IPS-11a (cell line): ENCODE measurements at regions not wholly inside any gene's neighbourhood (a gene's known extent, or its start where the extent isn't known, plus 50 kb on each side); places are given as distances from the start of the nearest gene placed in this dataset.
"Not testable (repeated sequence)": the region's sequence is repeated elsewhere in the genome, so short reads cannot be mapped to it uniquely, and the experiment has no call there.

Experiments used
- H3K4me3 ChIP-seq: one replicate; pipeline ENCODE4 v1.5.1; 2013; ENCODE audit warnings: low read depth, low read length, control low read depth

DNA sequence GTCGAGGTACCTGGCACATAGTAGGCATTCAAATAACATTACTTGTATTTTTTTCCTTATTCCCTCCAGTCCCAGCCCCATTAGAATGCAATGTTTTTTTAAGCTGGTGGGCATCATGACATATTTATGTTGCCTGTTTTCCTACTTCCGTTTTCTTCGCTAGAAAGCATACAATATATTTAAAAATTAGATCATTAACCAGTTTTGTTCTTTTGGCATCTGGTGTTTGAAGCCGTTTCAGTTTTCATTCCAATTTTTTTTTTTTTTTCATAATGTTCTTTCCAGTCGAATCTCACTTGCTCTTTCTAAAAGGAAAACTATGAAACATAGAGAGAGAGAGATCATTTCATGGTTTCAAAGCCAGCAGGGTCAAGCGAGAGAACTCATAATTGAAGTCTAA lies 228.3 kb upstream of the C9orf72 start:
- H3K4me3 ChIP-seq: no peak overlapping the region

DNA sequence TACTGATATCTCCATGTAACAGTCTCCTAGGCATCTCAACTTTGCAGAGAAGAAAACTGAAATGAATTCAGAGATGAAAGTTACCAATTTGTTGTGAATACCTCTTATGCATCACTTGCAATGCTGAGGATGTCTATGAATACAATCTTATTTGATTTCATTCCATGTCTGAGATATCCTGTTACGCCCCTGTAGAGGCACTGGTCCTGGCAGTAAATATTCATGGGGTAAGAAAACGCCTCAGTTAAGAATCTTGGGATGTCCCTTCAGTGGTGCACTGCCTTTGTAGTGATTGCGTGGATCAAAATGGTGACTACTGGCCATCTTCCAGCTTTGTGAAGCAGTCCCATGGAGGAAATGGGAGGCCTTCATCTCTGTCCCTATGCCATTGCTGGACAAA lies 229.1 kb upstream of the C9orf72 start:
- no peak overlapping the region for H3K4me3 ChIP-seq

DNA sequence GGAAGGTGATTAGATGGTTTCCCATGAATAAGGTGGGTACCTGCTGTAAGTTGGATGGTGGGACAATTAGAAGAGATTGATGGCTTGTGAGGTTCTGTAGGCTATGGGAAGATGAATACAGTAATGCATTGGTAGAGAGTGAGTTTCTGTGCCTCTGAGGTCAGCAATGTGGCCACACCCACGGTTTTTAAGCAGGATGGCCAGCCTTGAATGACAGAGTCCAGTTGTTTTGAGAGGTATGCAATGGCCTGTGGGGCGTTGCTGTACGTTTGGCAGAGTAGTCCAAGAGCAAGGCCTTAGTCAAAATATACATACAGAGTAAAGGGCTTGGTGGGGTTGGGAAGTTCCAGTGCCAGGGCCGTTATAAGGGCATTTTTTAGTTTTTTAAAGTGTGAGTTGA lies 235.6 kb upstream of the C9orf72 start:
- H3K4me3 ChIP-seq: no peak overlapping the region

DNA sequence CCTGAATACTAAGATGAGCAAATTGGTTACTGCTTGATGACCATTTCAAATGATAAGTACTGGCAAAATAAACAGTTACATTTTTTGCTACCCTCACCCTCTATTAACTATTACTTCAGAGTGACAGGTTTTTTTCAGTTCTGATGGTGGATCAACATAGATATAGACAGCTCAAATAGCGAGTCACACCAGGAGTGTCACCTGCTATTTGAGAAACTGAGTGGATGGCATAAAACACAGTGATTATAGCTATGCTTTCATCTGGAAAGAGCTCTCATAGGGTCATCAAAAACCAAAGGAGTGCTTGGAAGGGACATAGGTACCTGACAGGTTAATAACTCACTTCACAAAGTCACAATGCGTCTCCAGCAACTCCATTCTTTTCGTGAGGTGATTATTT lies 244.5 kb upstream of the C9orf72 start:
- H3K4me3 ChIP-seq: no peak overlapping the region

DNA sequence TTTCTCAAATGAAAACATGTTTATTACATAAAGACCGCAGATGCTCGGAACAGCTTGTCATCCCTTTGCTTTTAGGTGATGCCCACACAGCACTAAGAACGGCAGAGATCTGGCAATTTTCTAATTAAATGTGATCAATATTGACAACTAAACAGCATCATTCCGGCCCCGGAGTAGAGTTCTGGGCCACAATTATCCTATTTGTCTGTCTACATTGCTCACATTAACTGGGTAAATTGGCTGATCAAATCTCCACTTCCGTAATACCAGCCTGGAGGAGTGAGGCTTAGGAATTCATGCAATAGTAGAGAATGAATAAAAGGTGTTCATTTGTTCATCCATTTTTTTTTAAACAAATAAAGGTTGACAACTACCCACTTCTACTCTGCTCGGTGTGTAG lies 245.1 kb upstream of the C9orf72 start:
- H3K4me3 ChIP-seq: no peak overlapping the region

DNA sequence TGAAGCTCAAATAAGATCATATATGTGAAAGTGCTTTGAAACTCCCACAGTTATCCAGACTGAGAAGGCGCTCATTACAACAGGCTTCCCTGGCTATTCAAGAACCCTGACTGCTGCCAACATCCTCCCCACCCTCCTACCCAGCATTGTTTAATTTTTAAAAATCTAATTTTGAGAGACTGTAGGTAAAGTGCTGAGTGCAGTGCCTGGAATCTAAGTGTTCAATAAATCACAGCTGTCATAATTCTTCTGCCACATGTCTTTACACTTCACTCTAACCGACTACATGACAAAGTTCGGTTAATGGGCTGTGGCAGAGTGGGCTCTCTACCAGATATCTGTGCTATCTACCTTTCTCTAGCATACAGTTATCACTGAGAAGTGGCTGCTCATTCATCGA lies 255.6 kb upstream of the C9orf72 start:
- no peak overlapping the region for H3K4me3 ChIP-seq

DNA sequence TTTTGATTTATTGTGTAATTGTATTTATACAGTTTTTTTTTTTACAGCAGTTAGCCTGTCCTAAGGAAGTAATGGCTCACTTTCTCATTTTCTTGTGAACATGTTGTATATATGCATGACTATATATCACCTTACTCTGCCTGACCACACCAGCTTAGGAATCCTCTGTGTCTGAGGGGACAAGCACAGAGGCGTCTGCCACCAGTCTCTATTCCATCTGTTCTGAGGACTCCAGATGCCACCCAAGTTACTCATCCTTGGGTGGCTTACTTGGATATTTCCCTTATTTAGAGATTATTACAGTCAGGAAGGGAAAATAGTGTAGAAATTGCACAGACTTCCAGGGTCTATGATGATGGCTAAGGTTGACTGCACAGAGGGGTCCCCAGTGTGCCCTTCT lies 256.3 kb upstream of the C9orf72 start:
- no peak overlapping the region for H3K4me3 ChIP-seq

DNA sequence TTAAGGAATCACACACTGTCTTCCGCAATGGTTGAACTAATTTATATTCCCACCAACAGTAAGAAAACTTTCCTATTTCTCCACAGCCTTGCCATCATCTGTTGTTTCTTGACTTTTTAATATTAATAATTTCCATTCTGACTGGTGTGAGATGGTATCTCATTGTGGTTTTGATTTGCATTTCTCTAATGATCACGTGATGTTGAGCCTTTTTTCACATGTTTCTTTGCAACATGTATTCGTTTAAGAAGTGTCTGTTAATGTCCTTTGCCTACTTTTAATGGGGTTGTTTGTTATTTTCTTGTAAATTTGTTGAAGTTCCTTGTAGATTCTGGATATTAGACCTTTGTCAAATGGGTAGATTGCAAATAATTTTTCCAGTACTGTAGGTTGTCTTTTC lies 258.8 kb upstream of the C9orf72 start:
- H3K4me3 ChIP-seq: not testable (repeated sequence)

DNA sequence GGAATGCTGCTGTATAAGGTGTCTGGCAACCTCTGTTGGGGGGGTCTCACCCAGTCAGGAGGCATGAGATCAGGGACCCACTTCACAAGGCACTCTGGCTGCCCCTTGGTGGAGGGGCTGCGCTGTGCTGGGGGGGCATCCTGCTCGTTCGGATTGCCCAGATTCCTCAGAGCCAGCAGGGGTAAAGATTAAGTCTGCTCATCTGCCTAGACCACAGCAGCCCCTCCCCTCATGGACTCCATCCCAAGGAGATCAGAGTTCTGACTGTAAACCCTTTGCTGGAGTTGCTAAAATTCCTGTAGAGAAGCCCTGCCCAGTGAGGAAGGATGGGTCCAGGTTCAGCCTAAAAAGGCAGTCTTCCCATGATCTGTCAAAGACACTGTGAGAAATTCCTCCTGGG lies 262.0 kb upstream of the C9orf72 start:
- no peak overlapping the region for H3K4me3 ChIP-seq

DNA sequence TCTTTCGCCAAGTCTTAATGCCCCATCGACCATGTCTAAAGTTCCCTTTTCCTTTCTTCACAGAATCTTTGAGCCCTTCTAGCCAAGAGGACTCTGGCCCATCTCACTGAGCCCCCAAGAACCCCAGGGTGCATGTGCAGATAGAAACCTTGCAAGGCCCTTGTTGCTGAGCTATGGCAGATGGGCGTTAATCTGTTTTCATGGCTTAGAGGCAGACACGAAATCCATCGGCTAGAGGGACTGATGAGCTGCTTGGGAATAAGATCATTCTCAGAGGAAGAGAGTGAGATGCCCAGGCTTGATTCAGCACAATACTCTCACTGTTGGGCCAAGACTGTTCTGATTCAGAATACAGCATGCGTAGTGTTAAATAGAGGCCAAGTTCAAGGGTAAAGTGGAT lies 262.5 kb upstream of the C9orf72 start:
- no peak overlapping the region for H3K4me3 ChIP-seq

DNA sequence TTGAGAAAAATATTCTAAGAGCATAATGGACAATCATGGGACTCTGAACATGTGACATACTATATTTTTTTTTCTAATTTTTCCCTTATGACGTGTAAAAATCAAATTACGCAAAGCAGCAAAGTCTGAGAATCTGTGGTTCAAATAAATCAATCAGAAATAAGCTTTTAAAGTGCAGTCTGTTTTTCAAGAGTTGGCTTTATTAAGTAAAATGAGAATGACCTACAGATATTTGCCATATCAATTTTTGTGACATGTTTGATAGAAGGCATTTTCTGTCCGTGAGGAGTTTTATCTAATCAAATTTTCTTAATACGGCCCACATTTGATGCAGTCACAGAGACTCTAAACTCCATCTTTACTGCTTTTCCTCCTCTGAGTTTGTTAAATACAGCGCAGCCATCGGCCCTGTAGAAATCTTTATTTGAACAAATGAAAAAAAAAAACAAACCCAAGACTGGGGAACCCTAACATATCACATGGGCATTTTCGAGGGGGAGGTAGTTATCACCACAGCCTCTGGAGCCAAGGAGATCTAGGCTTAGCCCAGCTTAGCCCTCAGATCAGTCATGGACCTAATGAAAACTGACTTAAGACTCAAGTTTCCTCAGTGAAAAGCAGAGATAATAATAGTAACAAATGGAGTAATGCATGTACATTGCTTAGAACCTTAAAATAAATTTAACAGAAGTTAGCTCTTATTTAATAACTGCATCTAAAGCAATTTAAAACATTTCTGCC lies 263.6 kb upstream of the C9orf72 start:
- H3K4me3 ChIP-seq: no peak overlapping the region

DNA sequence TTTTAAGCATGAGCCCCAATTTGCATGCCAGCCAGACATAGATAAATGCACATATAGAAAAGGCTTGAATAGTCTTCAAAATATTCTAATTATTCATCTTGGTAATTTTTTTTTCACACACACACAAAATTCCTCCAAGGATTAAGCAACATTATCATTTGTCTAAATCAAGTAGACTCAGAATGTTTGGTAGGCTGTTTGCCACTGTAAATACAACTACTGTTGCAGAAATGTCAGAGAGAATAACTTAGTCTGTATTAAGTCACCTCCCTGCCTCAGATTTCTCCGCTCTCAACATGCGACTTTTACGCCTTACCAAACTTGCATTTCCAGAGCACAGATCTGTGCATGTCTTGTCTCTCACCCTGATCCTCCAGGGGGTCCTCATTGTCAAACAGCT lies 265.6 kb upstream of the C9orf72 start:
- H3K4me3 ChIP-seq: no peak overlapping the region

DNA sequence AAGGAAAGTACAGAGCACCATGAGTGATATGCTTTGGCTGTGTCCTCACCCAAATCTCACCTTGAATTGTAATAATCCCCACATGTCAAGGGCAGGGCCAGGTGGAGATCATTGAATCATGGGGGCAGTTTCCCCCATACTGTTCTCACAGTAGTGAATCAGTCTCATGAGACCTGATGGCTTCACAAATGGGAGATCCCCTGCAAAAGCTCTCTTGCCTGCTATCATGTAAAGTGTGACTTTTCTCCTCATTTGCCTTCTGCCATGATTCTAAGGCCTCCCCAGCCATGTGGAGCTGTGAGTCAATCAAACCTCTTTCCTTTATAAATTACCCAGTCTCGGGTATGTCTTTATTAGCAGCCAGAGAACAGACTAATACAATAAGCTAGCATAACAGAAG lies 266.5 kb upstream of the C9orf72 start:
- not testable (repeated sequence) for H3K4me3 ChIP-seq

DNA sequence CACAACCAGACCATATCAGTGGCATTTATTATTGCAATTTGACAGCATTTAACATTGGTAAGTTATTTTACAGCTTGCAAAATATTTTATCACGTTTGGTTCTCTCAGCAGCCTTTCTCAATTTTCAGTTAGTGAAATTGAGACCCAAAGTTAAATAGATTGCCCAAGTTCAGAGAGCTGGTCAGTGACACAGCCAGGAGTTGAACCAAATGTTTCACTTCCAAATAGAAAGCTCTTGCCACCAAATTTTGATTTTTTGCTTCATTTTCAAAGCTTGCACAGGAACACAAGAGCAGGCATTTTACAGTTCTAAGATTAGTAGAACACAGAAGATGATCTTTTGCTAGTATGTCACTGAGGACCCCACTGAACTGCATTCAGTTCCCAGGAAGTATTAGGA lies 271.5 kb upstream of the C9orf72 start:
- H3K4me3 ChIP-seq: no peak overlapping the region

DNA sequence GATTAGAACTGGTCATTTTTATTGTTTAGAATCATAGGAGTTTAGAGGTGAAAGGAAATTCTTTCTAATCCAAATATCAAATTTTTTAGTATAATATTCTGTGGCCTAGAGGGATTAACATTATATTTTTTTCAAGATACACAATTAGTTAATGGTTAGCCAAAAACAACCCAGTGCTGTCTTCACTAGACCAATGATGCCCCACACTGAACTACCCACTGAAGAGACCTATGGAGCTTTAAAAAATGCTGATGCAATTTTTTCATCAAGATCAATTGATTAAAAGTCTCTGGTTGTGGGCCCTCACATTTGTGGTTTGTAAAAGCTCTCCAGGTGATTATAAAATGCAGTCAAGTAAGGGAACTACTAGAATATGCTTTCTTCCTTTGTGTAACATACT lies 274.1 kb upstream of the C9orf72 start:
- H3K4me3 ChIP-seq: no peak overlapping the region

DNA sequence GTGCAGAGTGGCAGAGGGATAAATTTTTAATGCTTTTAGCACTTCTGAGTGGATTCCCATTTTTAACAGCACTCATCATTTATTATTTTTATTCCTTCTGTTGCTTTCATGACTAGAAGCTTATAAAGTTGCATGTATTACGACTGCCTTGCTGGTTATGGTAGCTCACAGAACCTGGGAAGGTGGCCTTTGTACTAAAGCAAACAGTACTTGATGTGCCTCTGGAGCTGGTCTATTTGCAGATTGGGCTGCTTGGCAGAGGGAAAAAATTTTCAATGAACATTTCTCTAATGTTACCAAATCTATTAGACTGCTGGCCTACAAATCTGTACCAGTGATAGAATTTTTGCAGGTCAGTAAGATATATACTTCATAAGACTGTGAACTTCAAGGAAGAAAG lies 274.5 kb upstream of the C9orf72 start:
- no peak overlapping the region for H3K4me3 ChIP-seq

DNA sequence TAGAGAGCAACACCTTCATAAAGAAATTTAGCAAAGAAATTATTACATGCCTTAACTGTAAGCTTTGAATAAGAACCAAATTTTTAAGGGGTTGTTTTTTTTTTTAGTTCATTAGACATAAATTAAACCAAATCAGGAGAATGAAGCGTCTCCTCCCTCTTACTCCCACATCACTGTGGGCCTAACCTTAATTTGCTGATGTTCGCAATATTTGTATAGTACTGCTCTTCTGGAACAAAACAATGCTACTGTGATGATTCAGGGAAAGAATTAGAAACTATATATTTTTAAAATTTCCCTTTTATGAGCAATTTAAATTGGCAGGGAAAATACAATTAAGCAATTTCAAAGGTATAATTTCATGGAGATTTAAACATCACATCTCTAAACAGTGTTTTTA lies 275.0 kb upstream of the C9orf72 start:
- no peak overlapping the region for H3K4me3 ChIP-seq

DNA sequence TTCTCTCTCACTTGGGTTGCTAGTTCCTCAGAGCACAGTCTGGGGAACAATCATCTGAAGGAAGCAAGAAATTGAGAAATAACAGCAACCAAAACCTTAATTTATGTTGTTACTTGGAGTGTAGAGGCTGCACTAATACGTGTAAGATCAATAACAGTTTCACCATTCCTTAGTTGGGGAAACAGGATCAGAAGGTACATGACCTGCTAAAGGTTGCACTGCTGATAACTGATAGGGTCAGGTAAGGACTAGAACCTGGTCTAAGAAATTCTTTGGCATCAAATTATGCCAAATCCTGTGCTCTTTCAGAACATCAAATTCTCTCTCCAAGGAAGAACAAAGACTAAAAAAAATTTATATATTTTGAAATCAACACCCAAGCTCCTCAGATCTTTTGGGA lies 278.6 kb upstream of the C9orf72 start:
- H3K4me3 ChIP-seq: no peak overlapping the region

DNA sequence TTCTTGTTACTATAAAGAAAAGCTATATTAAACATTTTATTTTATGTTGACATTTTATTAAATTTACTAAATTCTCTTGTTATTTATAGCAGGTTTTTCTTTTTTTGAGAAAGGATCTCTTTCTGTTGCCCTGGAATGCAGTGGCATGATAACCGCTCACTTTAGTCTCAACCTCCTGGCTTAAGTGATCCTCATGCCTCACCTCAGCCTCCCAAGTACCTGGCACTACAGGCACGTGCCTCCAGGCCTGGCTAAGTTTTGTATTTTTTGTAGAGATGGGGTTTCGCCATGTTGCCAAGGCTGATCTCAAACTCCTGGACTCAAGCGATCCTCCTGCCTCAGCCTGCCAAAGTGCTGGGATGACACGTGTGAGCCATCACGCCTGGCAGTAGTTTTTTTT lies 280.2 kb upstream of the C9orf72 start:
- no peak overlapping the region for H3K4me3 ChIP-seq

DNA sequence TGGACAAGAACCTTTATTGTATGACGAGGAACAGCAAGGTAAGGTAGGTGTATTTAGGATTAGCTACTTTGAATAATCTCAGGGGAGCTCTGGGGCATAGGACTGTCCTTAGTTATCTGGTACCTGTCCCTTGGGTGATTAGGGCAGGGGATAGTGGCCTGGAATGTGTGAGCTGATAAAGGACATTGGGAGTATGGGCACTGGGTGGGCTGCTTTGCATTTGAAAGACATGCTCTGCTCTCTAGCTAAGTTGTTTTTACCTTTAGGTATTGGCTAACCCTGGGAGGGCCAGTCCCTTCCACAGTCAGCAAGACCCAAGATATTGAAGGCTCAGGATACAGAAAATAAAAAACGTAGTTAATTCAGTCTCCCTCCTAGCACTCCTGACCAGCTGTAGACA lies 282.8 kb upstream of the C9orf72 start:
- H3K4me3 ChIP-seq: no peak overlapping the region

DNA sequence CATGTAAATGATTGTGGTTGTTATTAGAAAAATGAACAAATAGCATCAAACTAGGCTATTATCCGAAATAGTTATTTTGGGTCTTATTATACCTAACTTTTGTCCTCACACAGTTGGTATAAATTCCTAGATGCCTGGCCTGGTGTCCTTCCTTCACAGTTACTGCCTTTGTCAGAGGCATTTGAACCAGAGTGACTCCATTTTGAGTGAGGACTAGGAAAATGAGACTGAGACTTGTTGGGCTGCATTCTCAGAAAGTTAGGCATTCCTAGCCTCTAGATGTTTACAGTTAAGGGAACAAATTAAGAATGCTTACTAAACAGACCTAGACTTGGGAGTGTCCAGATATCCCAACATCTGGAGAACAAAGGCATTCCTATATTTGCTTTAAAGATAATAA lies 283.5 kb upstream of the C9orf72 start:
- no peak overlapping the region for H3K4me3 ChIP-seq

DNA sequence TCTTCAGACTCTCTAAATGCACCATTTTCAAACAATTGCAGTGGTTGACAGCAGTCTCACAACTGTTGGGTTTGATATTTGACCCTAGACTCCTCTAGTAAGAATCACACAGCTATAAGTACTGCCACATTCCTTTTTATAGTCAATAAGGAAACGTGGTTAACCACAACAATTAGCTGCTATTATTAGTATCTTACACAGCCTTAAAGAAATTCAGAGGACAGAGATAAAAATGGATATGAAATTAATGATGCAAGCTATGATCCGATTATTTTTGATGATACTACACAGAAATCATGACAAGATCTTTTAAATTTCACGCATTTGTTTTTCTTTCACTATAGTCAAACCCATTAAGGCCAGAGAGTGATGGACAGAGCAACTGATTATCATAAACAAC lies 288.6 kb upstream of the C9orf72 start:
- H3K4me3 ChIP-seq: no peak overlapping the region

DNA sequence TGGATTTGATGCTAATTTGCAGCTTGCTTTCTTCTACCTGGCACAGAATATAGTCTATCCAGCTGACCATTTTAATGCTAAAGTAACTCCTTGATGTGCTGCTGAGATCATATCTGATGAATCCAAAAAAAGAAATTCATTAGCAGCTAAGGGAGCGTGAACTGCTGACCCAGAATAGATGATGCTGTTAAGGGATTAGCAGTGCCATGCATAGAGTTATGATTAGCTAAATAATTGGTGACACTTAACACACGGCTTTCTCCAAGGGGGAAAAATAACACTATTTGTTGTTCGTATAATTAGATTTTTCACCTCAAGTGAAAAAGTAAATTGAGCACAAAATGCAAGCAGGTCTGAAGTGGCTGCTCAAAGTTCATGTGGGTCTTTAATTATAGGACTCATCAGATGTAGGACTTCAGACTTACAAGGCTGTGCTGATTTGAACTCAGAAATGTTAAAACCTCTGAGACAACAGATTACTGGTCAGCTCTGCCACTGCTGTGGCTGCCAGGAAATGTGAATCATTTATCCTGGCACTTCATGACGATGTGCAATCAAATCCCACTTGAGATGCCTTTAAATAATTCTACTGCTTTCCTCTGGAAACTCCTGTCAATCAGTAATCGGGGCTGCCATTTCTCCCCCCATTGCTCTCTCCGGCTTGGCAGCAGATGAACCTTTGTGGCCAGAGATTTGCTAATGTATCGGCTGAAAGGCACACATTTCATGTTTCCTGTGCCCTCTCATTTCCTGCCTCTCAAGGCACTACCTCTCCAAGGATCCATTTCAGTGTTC lies 291.6 kb upstream of the C9orf72 start:
- H3K4me3 ChIP-seq: no peak overlapping the region
